ENCODE measurements at regions not wholly inside any gene's neighbourhood (a gene's known extent, or its start where the extent isn't known, plus 50 kb on each side); places are given as distances from the start of the nearest gene placed in this dataset.

GRCh38 chr2:3138621-3139020 lies 239.0 kb downstream of the EIPR1 start:
- Mint-ChIP-seq H3K9me3 (no peaks in the 10 kb centered on the region), H3K4me3 (no peak overlapping the region), H3K36me3 (no peaks in the 10 kb centered on the region), H3K4me1 (no peaks in the 10 kb centered on the region), H3K27me3 (no peaks in the 10 kb centered on the region), H3K27ac (no peak overlapping the region)
- no peak for ATAC-seq

- Mint-ChIP-seq H3K9me3 (no peaks in the 10 kb centered on the region), H3K27me3 (no peaks in the 10 kb centered on the region), H3K36me3 (no peaks in the 10 kb centered on the region), H3K27ac (no peak overlapping the region), H3K4me3 (no peak overlapping the region), H3K4me1 (no peaks in the 10 kb centered on the region)
- ATAC-seq: no peak
Observed at GRCh38 chr2:3137651-3138300, 239.8 kb downstream of the EIPR1 start.

DNA sequence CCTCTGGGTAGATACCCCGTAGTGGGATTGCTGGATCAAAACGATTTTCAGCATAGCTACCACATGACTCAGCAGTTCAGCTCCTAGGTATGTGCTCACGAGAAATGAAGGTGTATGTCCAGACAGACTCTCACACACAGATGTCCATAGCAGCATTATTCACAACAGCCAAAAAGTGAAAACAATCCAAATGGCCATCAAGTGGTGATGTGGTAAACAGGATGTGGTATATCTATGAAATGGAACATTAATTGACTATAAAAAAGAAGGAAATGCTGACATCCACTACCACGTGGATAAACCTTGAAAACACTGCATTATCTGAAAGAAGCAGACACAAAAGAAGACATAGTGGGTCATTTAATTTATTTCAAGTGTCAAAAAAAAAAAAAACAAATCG lies 241.9 kb downstream of the EIPR1 start:
- H3K9me3 Mint-ChIP-seq: no peaks in the 10 kb centered on the region
- peaks cover 6% of the 10 kb centered on the region for H3K27me3 Mint-ChIP-seq
- H3K27ac Mint-ChIP-seq: no peak overlapping the region
- no peak overlapping the region for H3K4me3 Mint-ChIP-seq
- no peak for ATAC-seq
- no peaks in the 10 kb centered on the region for H3K36me3 Mint-ChIP-seq
- H3K4me1 Mint-ChIP-seq: no peaks in the 10 kb centered on the region

- Mint-ChIP-seq H3K27ac (no peak overlapping the region), H3K9me3 (no peaks in the 10 kb centered on the region), H3K4me3 (no peak overlapping the region), H3K4me1 (no peaks in the 10 kb centered on the region), H3K36me3 (no peaks in the 10 kb centered on the region), H3K27me3 (peaks cover 13% of the 10 kb centered on the region)
- no peak for ATAC-seq
Observed at GRCh38 chr2:3134026-3134571, 243.5 kb downstream of the EIPR1 start.

DNA sequence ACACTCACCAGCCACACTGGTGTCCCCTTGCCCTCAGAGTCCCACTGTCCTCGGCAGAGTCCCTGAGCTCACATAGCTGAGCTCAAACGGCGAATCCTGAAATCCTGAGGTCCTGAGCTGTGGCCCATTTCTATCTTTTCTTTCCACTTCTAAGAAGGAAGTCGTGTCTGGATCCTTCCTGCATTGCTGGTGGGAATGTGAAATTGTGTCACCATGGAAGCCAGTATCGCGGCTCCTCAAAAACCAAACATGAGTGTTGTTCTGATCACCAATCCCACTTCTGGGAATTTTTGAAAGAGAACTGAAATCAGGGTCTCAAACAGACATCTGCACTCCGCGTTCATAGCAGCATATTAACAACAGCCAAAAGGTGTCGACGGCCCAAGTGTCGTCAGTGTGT lies 244.7 kb downstream of the EIPR1 start:
- Mint-ChIP-seq H3K27ac (no peak overlapping the region), H3K36me3 (no peaks in the 10 kb centered on the region), H3K4me3 (no peak overlapping the region), H3K27me3 (peaks cover 13% of the 10 kb centered on the region), H3K9me3 (no peaks in the 10 kb centered on the region), H3K4me1 (no peaks in the 10 kb centered on the region)
- ATAC-seq: no peak

DNA sequence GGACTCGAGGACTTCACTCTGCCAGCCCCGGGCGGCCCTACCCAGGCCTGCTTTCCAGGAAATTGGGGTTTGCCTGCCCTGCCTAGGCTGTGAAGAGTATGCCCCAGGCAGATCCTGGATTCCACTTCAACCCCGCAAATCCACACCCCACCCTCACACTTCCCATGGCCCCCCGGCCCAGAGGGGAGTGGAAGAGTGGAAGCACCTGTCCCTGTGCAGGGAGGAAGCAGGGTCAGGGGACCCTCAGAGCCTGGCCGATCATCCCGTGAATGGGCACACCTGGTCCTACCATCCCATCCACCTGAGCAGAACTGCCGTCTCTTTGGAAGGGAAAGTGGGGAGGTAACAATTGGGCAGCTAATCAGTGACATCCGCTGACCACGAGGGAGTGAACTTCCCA lies 245.2 kb downstream of the EIPR1 start:
- ATAC-seq: no peak
- Mint-ChIP-seq H3K36me3 (no peaks in the 10 kb centered on the region), H3K9me3 (no peaks in the 10 kb centered on the region), H3K4me3 (no peak overlapping the region), H3K4me1 (no peaks in the 10 kb centered on the region), H3K27me3 (peaks cover 13% of the 10 kb centered on the region), H3K27ac (no peak overlapping the region)

GRCh38 chr2:3131636-3132326 lies 245.8 kb downstream of the EIPR1 start:
- Mint-ChIP-seq H3K27ac (no peak overlapping the region), H3K4me1 (no peaks in the 10 kb centered on the region)
- no peak for ATAC-seq

DNA sequence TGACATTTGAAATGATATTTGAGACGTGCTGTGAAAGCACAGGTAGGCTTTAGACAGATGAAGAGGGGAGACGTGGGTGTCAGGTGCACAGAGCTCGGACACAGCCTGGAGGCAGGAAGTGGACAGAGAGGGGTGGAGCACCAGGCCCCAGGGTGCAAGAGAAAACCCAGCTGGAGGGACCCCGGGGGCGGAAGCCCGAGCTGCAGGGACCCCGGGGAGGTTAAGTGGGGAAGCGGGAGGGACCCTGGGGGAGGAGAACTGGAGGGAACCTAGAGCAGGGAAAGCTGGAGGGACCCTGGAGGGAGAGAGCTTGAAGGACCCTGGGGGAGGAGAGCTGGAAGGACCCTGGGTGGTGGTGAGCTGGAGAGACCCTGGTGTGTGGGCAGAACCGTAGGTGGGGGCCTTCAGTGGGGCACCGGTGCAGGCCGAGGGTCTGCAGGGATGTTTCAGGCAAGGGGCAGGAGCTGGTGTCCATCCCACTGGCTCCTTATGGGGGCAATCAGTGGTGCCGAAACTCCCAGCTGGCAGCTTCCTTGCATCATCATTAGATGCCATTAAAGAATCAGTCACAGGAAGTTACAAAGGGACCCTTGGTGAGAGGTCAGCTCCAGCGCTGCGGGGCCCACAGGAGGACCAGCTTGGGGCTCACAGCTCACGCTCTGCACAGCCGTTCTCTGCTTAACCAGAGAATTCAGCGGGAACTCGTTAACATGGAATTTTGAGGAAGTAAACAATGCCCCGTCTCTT lies 246.6 kb downstream of the EIPR1 start:
- peaks cover 13% of the 10 kb centered on the region for H3K27me3 Mint-ChIP-seq
- H3K4me3 Mint-ChIP-seq: no peak overlapping the region
- no peaks in the 10 kb centered on the region for H3K9me3 Mint-ChIP-seq
- ATAC-seq: no peak
- no peak overlapping the region for H3K27ac Mint-ChIP-seq
- no peaks in the 10 kb centered on the region for H3K36me3 Mint-ChIP-seq
- no peaks in the 10 kb centered on the region for H3K4me1 Mint-ChIP-seq

More at GRCh38 chr2:3131636-3132326, 245.8 kb downstream of the EIPR1 start:
- Mint-ChIP-seq H3K4me3 (no peak overlapping the region), H3K36me3 (no peaks in the 10 kb centered on the region), H3K27me3 (peaks cover 13% of the 10 kb centered on the region), H3K9me3 (no peaks in the 10 kb centered on the region)

DNA sequence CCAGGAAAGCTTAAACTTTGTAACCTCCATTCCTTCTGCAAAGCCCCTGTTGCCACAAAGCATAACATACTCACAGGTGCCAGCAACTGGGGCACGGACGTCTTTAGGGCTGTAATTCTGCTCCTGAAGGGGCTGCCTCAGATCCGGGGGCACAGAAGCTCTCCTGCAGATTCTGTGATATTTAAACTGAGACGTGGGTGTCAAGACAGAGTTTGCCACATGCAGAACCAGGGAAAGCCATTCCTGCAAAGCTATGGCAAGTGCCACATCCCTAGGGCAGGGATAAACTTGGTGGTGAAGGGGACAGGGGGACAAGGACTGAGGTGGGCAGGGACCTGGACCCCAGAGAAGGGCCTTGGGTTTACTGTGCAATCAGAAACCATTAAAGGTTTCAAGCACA lies 247.2 kb downstream of the EIPR1 start:
- no peak overlapping the region for H3K27ac Mint-ChIP-seq

DNA sequence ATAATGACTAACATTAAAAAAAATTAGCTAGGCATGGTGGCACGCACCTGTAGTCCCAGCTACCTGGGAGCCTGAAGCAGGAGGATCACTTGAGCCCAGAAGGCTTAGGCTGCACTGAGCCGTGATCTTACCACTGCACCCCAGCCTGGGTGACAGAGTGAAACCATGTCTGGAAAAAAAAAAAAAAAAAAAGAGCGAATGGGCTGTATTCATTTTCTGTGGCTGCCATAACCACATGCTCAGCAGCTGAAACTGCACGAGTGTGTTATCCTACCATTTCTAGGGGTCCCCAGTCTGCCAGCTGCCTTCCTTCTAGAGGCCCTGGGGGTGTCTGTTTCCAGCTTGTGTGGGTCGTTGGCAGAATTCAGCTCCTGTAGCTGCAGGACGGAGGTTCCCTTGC lies 247.8 kb downstream of the EIPR1 start:
- no peaks in the 10 kb centered on the region for H3K9me3 Mint-ChIP-seq
- H3K27ac Mint-ChIP-seq: no peak overlapping the region
- no peak overlapping the region for H3K4me3 Mint-ChIP-seq
- H3K4me1 Mint-ChIP-seq: no peaks in the 10 kb centered on the region
- peaks cover 13% of the 10 kb centered on the region for H3K27me3 Mint-ChIP-seq
- no peak for ATAC-seq
- H3K36me3 Mint-ChIP-seq: no peaks in the 10 kb centered on the region

More for the DNA sequence above, 247.2 kb downstream of the EIPR1 start:
- Mint-ChIP-seq H3K27me3 (peaks cover 13% of the 10 kb centered on the region), H3K4me3 (no peak overlapping the region), H3K4me1 (no peaks in the 10 kb centered on the region), H3K36me3 (no peaks in the 10 kb centered on the region), H3K9me3 (no peaks in the 10 kb centered on the region)
- ATAC-seq: no peak

DNA sequence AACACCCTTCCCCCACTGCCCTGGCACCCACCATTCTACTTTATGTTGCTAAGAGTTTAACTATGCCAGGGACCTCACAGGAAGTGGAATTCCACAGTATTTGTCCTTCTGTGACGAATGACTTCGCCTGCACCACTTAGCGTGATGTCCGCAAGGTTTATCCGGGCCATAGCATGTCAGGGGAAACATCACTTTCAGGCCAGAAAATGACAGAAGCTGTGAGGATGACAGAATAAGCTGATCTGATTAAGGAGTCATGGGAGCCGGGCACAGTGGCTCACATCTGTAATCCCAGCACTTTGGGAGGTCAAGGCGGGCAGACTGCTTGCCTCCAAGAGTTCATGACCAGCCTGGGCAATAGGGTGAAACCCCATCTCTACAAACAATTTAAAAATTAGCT lies 248.8 kb downstream of the EIPR1 start:
- H3K27ac Mint-ChIP-seq: no peak overlapping the region
- no peak for ATAC-seq
- peaks cover 13% of the 10 kb centered on the region for H3K27me3 Mint-ChIP-seq
- no peaks in the 10 kb centered on the region for H3K36me3 Mint-ChIP-seq
- no peak overlapping the region for H3K4me3 Mint-ChIP-seq
- no peaks in the 10 kb centered on the region for H3K9me3 Mint-ChIP-seq
- H3K4me1 Mint-ChIP-seq: no peaks in the 10 kb centered on the region

DNA sequence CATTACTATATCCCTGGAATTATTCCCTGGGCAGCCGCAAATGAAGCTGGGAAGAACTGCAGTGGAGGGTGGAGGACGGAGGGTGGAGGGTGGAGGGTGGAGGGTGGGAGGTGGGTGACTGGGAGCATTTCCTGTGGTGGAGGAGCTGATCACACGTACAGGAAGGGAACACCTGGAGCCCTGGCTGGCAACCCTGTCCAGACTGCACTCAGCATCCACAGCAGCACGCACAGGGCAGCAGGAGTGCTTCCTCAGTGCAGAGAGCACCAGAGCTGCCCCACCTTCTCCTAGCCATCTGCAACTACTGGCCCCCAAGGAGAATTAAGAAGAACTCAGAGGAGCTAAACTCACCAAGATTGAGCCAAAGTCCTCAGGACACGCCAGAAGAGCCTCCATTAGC lies 249.9 kb downstream of the EIPR1 start:
- Mint-ChIP-seq H3K4me3 (no peak overlapping the region), H3K27me3 (peaks cover 13% of the 10 kb centered on the region), H3K4me1 (no peaks in the 10 kb centered on the region), H3K36me3 (no peaks in the 10 kb centered on the region), H3K27ac (no peak overlapping the region), H3K9me3 (no peaks in the 10 kb centered on the region)
- no peak for ATAC-seq

DNA sequence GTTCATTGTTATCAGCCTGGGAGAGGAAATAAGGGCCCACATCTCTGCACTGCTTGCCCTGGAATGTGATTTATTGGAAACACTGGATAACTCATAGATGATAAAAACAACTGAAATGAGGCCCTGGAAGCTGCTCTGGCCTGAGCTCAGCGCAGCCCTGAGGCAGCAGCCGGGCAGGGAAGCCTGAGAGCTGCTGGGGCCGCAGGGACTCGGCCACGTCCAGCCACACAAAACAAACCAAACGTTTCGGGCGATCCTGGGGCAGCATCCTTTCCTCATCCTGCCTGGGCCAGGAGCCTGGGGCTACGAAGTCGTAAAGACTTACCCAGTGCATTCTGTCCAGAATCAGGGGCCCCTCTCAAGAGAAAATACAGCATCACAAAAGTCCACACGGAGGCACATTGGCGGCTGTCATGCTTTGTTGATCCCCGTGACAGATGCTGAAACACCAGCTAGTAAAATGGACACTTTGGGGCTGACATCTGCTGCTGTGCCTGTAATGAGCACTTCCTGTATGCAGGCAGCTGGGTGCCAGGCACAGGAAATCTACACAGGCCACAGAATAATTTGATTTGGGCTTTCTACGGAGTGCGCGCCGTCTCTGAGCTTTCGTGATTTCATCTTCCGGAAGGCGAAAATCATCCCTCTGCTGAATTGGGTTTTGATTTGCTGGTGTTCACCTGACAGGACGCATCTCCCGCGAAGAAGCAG lies 250.6 kb downstream of the EIPR1 start:
- H3K4me1 Mint-ChIP-seq: no peaks in the 10 kb centered on the region
- H3K9me3 Mint-ChIP-seq: no peaks in the 10 kb centered on the region
- peaks cover 13% of the 10 kb centered on the region for H3K27me3 Mint-ChIP-seq
- no peak for ATAC-seq
- H3K4me3 Mint-ChIP-seq: no peak overlapping the region
- H3K36me3 Mint-ChIP-seq: no peaks in the 10 kb centered on the region
- no peak overlapping the region for H3K27ac Mint-ChIP-seq

DNA sequence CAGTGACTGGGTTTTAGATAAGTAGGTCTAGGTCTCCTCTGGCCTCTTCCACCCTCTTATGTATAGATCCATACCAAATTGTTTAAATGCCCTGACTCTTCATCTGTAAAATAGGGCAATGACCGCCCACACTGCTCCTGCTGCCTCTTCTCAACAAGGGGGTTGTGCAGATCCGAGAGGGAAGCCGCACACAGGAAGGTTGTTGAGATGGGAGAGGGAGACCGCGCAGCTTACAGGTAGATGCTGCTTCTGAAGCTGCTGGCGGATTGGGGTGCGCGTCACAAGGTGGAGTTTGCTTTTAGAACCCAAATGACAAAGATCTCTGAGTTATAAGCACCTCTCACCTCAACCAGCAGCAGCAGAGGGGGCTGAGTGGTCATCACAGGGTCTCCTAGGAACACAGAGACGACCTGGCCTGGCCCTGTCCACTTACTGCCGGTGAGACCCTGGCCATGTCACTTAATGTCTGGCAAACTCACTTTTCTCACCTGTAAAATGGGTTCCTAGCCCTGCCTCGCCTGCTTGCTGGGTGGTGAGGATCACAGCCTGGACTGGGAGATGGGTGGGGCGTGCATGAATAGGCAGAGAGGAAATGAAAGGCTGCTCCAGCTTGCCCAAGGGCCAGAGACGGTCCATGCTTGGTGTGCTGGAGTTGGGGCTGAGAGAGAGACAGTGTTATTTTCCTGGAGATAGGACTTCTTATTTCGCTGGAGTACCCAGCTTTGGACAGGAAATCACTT lies 251.3 kb downstream of the EIPR1 start:
- H3K27ac Mint-ChIP-seq: no peak overlapping the region
- no peak overlapping the region for H3K4me3 Mint-ChIP-seq
- no peaks in the 10 kb centered on the region for H3K4me1 Mint-ChIP-seq
- H3K36me3 Mint-ChIP-seq: no peaks in the 10 kb centered on the region
- peaks cover 13% of the 10 kb centered on the region for H3K27me3 Mint-ChIP-seq
- no peak for ATAC-seq
- no peaks in the 10 kb centered on the region for H3K9me3 Mint-ChIP-seq

DNA sequence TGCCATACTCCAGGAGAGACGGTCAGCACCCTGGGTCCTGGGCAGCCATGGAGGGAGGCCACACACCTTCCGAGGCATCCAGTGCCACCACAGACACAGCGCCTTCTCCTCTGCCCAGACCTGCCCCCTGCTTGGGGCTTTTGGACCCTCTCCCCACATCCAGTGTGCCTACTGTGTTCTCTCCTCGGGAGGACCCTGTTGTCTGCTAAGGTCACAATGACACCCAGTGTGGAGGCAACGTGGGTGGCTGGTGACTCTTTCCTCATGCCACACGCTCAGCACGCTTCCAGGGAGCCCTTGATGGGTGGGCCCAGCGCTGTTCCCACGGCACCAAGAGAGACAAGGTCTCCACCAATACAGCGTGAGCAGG lies 251.9 kb downstream of the EIPR1 start:
- no peaks in the 10 kb centered on the region for H3K4me1 Mint-ChIP-seq
- H3K4me3 Mint-ChIP-seq: no peak overlapping the region
- peaks cover 8% of the 10 kb centered on the region for H3K27me3 Mint-ChIP-seq
- H3K36me3 Mint-ChIP-seq: no peaks in the 10 kb centered on the region
- no peaks in the 10 kb centered on the region for H3K9me3 Mint-ChIP-seq
- no peak for ATAC-seq
- H3K27ac Mint-ChIP-seq: no peak overlapping the region

All from stimulated activated memory B cell treated with anti-CD40 and anti-IgM and Interleukin-4, amounts not matched to agents 10 μg/mL and 1 μg/mL and 100 μg/mL, for 72 hours (primary cell).